Activated T-helper 1 cell treated with anti-CD3 and anti-CD28 coated beads, Interleukin-12 subunit alpha, Interleukin-12 subunit beta, Interleukin-2, Interleukin-4 antibody, amounts not matched to agents 30 ng/mL and 10 ng/mL and 1 ng/mL, durations not matched to agents 14 hours and 24 hours and 36 hours (primary cell): ENCODE measurements at regions not wholly inside any gene's neighbourhood (a gene's known extent, or its start where the extent isn't known, plus 50 kb on each side); places are given as distances from the start of the nearest gene placed in this dataset.

ENCODE experiments used
- DNase-seq: peaks from one replicate; pipeline ENCODE4 v3.0.0; 2021; ENCODE audit warnings: low spot score
- H3K27ac Mint-ChIP-seq: one replicate; pipeline ENCODE4 v1.8.0; 2021; ENCODE audit warnings: mild to moderate bottlenecking, mixed read lengths
- H3K27me3 Mint-ChIP-seq: one replicate; pipeline ENCODE4 v1.8.0; 2022; ENCODE audit warnings: mild to moderate bottlenecking, moderate library complexity, mixed read lengths; ENCODE audit not compliant: insufficient read depth
- H3K36me3 Mint-ChIP-seq: one replicate; pipeline ENCODE4 v1.8.0; 2021; ENCODE audit warnings: low read depth, mixed read lengths
- H3K4me1 Mint-ChIP-seq: one replicate; pipeline ENCODE4 v1.8.0; 2021; ENCODE audit warnings: low read depth, mixed read lengths
- H3K4me3 Mint-ChIP-seq: one replicate; pipeline ENCODE4 v1.8.0; 2021; ENCODE audit warnings: mild to moderate bottlenecking, moderate library complexity, mixed read lengths
- H3K9me3 Mint-ChIP-seq: one replicate; pipeline ENCODE4 v1.8.0; 2021; ENCODE audit warnings: mixed read lengths
- intact Hi-C: fragments of 100-400 bp; cut with micrococcal nuclease; formaldehyde crosslinking; loops from one replicate; pipeline ENCODE4 v1.15.1; 2024

GRCh38 chr9:581673-582497 lies 259.6 kb upstream of the DMRT1 start:
- no peak overlapping the region for H3K27ac Mint-ChIP-seq
- H3K4me1 Mint-ChIP-seq: no peaks in the 10 kb centered on the region
- H3K27me3 Mint-ChIP-seq: no peaks in the 10 kb centered on the region
- no peaks in the 10 kb centered on the region for H3K9me3 Mint-ChIP-seq
- intact Hi-C loops: no loop called here
- H3K4me3 Mint-ChIP-seq: no peak overlapping the region
- no peaks in the 10 kb centered on the region for H3K36me3 Mint-ChIP-seq
- DNase-seq: no peak

DNA sequence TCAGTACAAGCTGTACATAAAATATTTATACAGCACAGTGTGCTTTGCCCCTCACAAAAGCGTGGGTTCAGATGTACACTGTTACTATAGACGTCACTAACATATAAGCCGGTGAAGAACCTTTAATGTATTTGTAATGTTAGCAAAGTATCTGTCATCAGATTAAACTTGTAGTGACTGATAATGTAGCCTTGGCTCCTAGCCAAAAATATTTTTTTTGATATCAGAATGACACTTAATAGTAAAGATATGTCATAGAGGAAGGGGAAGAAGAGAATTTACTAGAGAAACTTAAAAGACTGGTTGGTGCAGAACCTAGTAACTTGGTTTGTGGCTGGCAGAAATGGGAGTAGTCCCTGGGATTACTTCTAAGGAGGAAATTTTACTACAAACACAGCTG lies 258.7 kb upstream of the DMRT1 start:
- Mint-ChIP-seq H3K36me3 (no peaks in the 10 kb centered on the region), H3K9me3 (no peaks in the 10 kb centered on the region), H3K27ac (no peak overlapping the region), H3K4me3 (no peak overlapping the region), H3K27me3 (no peaks in the 10 kb centered on the region), H3K4me1 (no peaks in the 10 kb centered on the region)
- intact Hi-C loops: no loop called here
- no peak for DNase-seq

DNA sequence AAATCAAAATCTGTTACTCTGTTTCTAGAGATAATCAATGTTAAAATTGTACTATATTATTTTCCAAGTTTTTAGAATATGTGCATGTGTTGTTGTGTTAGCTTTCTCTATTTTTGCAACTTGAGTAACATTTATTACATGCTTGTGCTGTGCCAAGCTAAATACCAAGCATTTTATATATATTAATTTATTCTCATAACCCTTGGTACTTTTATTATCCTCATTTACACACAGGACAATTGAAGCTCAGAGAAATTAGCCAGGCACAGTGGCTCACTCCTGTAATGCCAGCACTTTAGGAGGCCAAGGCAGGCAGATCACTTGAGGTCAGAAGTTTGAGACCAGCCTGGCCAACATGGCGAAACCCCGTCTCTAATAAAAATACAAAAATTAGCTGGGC lies 254.0 kb upstream of the DMRT1 start:
- Mint-ChIP-seq H3K4me3 (no peak overlapping the region), H3K4me1 (no peaks in the 10 kb centered on the region), H3K9me3 (no peaks in the 10 kb centered on the region), H3K27me3 (peaks cover 4% of the 10 kb centered on the region), H3K36me3 (no peaks in the 10 kb centered on the region), H3K27ac (no peak overlapping the region)
- no peak for DNase-seq
- intact Hi-C loops: no loop called here

GRCh38 chr9:588981-589380 lies 252.5 kb upstream of the DMRT1 start:
- H3K4me3 Mint-ChIP-seq: no peak overlapping the region

GRCh38 chr9:589723-590122 lies 251.8 kb upstream of the DMRT1 start:
- Mint-ChIP-seq H3K27me3 (peaks cover 11% of the 10 kb centered on the region), H3K4me1 (no peaks in the 10 kb centered on the region), H3K9me3 (no peaks in the 10 kb centered on the region), H3K4me3 (no peak overlapping the region), H3K36me3 (no peaks in the 10 kb centered on the region), H3K27ac (no peak overlapping the region)
- DNase-seq: no peak
- intact Hi-C loops: no loop called here

More at GRCh38 chr9:588981-589380, 252.5 kb upstream of the DMRT1 start:
- Mint-ChIP-seq H3K4me1 (no peaks in the 10 kb centered on the region), H3K27ac (no peak overlapping the region), H3K9me3 (no peaks in the 10 kb centered on the region), H3K36me3 (no peaks in the 10 kb centered on the region), H3K27me3 (peaks cover 8% of the 10 kb centered on the region)
- no peak for DNase-seq
- intact Hi-C loops: no loop called here

GRCh38 chr9:591292-591691 lies 250.2 kb upstream of the DMRT1 start:
- no peak overlapping the region for H3K27ac Mint-ChIP-seq
- H3K27me3 Mint-ChIP-seq: peaks cover 15% of the 10 kb centered on the region
- DNase-seq: no peak
- no peaks in the 10 kb centered on the region for H3K4me1 Mint-ChIP-seq
- no peaks in the 10 kb centered on the region for H3K36me3 Mint-ChIP-seq
- no peaks in the 10 kb centered on the region for H3K9me3 Mint-ChIP-seq
- intact Hi-C loops: no loop called here
- no peak overlapping the region for H3K4me3 Mint-ChIP-seq

- no peaks in the 10 kb centered on the region for H3K9me3 Mint-ChIP-seq
- no peak overlapping the region for H3K27ac Mint-ChIP-seq
- no peaks in the 10 kb centered on the region for H3K36me3 Mint-ChIP-seq
- no peaks in the 10 kb centered on the region for H3K4me1 Mint-ChIP-seq
- H3K27me3 Mint-ChIP-seq: peaks cover 15% of the 10 kb centered on the region
- no peak overlapping the region for H3K4me3 Mint-ChIP-seq
- intact Hi-C loops: no loop called here
- no peak for DNase-seq
Observed at GRCh38 chr9:592225-592624, 249.3 kb upstream of the DMRT1 start.

DNA sequence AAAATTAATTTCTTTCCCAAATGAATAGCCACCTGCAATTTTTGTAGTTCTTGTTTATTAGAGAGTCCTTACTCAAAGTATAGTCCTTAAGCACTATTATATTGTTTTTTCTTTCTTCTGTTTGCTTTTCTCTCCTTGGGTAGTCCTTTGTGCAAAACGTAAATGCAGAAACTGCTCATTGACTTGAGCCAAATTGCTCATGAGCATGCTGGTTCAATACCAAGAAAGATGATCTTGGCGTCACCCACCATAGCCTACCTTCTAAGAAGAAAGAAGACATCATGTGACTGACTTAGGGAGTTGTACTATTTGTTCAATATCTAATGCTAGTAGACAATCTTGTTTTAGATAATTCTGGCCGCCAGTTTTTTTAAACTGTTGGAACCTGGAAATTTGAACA lies 248.8 kb upstream of the DMRT1 start:
- no peak for DNase-seq
- no peaks in the 10 kb centered on the region for H3K36me3 Mint-ChIP-seq
- intact Hi-C loops: no loop called here
- no peaks in the 10 kb centered on the region for H3K4me1 Mint-ChIP-seq
- no peak overlapping the region for H3K4me3 Mint-ChIP-seq
- H3K9me3 Mint-ChIP-seq: no peaks in the 10 kb centered on the region
- H3K27ac Mint-ChIP-seq: no peak overlapping the region
- peaks cover 15% of the 10 kb centered on the region for H3K27me3 Mint-ChIP-seq

- Mint-ChIP-seq H3K27ac (no peak overlapping the region), H3K9me3 (no peaks in the 10 kb centered on the region), H3K27me3 (peaks cover 15% of the 10 kb centered on the region), H3K4me3 (no peak overlapping the region), H3K36me3 (no peaks in the 10 kb centered on the region), H3K4me1 (no peaks in the 10 kb centered on the region)
- no peak for DNase-seq
- intact Hi-C loops: no loop called here
Observed at GRCh38 chr9:593809-594208, 247.7 kb upstream of the DMRT1 start.

DNA sequence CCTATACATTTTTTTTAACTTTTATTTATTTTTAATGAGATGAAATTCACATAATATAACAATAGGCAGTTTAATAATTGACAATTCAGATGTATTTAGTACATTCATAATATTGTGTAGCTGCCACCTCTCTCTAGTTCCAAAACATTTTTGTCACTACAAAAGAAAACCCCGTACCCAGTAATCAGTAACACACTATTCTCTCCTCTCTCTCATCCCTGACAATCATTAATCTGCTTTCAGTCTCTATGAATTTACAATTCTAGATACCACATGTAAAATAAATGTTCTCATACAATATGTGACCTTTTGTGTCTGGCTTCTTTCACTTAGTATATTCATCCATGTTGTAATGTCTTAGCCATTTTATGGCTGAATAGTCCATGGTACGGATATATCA lies 244.8 kb upstream of the DMRT1 start:
- intact Hi-C loops: no loop called here
- Mint-ChIP-seq H3K27me3 (peaks cover 14% of the 10 kb centered on the region), H3K9me3 (no peaks in the 10 kb centered on the region), H3K4me1 (no peaks in the 10 kb centered on the region), H3K4me3 (no peak overlapping the region), H3K36me3 (no peaks in the 10 kb centered on the region), H3K27ac (no peak overlapping the region)
- DNase-seq: no peak

GRCh38 chr9:600006-600405 lies 241.5 kb upstream of the DMRT1 start:
- intact Hi-C loops: no loop called here
- no peaks in the 10 kb centered on the region for H3K4me1 Mint-ChIP-seq
- DNase-seq: no peak
- H3K27me3 Mint-ChIP-seq: peaks cover 4% of the 10 kb centered on the region
- H3K4me3 Mint-ChIP-seq: no peak overlapping the region
- no peaks in the 10 kb centered on the region for H3K9me3 Mint-ChIP-seq
- H3K27ac Mint-ChIP-seq: no peak overlapping the region
- H3K36me3 Mint-ChIP-seq: no peaks in the 10 kb centered on the region

DNA sequence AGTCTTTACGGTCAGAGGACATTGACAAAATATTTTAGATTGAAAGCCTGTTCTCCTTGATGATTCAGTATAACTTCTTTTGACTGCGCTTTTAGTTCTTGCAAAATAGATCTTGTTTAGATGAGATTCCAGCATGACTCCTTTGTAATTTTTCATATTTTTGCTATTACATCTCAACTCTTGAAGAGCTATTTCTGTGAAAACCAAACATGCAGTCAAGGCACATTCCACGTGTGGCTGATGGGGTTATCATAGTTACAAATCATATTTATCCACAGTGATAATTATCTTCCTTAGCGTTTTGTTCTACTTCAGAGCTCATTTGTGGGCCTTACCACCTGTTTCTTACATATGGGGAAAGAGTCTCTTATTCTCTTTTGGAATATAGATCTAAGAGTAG lies 238.8 kb upstream of the DMRT1 start:
- intact Hi-C loops: no loop called here
- Mint-ChIP-seq H3K4me3 (no peak overlapping the region), H3K27ac (no peak overlapping the region), H3K9me3 (no peaks in the 10 kb centered on the region), H3K27me3 (peaks cover 2% of the 10 kb centered on the region), H3K36me3 (no peaks in the 10 kb centered on the region), H3K4me1 (no peaks in the 10 kb centered on the region)
- DNase-seq: no peak

GRCh38 chr9:603126-603525 lies 238.4 kb upstream of the DMRT1 start:
- intact Hi-C loops: no loop called here
- H3K27ac Mint-ChIP-seq: no peak overlapping the region
- no peak for DNase-seq
- H3K4me3 Mint-ChIP-seq: no peak overlapping the region
- H3K36me3 Mint-ChIP-seq: no peaks in the 10 kb centered on the region
- H3K27me3 Mint-ChIP-seq: peaks cover 2% of the 10 kb centered on the region
- H3K4me1 Mint-ChIP-seq: no peaks in the 10 kb centered on the region
- H3K9me3 Mint-ChIP-seq: no peaks in the 10 kb centered on the region

DNA sequence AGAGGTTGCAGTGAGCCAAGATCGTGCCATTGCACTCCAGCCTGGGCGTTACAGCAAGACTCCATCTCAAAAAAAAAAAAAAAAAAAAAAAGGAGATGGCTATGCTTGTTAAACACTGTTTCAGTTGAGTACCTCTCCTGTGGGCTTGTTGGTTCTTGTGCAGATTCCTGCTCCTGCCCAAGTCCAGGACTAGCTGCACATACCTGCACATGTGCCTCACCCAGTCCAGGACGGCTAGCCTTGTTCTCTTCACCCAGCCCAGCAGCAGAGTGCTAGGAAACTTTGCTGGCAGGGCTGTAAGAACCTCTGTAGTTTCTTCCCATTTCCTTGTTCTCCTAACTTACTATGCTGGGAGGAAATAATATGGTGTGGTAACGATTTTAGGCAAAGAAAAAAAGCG lies 234.1 kb upstream of the DMRT1 start:
- no peak overlapping the region for H3K4me3 Mint-ChIP-seq
- H3K36me3 Mint-ChIP-seq: no peaks in the 10 kb centered on the region
- no peaks in the 10 kb centered on the region for H3K4me1 Mint-ChIP-seq
- H3K27me3 Mint-ChIP-seq: peaks cover 2% of the 10 kb centered on the region
- intact Hi-C loops: no loop called here
- H3K27ac Mint-ChIP-seq: no peak overlapping the region
- H3K9me3 Mint-ChIP-seq: no peaks in the 10 kb centered on the region
- no peak for DNase-seq
